ENCODE measurements at regions not wholly inside any gene's neighbourhood (a gene's known extent, or its start where the extent isn't known, plus 50 kb on each side); places are given as distances from the start of the nearest gene placed in this dataset.
"Not testable (repeated sequence)": the region's sequence is repeated elsewhere in the genome, so short reads cannot be mapped to it uniquely, and the experiment has no call there.

- H3K4me1 ChIP-seq (ENCODE audit: insufficient read depth, low read length, poor library complexity, severe bottlenecking); H4K20me1 ChIP-seq (ENCODE audit: insufficient read depth, low read length); H3K9me3 ChIP-seq (ENCODE audit: low read length); H3K4me3 ChIP-seq (ENCODE audit: low read depth, low read length, poor library complexity, severe bottlenecking); H3K27ac ChIP-seq (ENCODE audit: low read depth, low read length, poor library complexity, severe bottlenecking); H3K9me2 ChIP-seq (ENCODE audit: insufficient read depth, low read length); BruUV-seq (replicated peaks); intact Hi-C loops (cut with micrococcal nuclease; ENCODE audit: unreplicated experiment); H2AFZ ChIP-seq (ENCODE audit: low read length); H3K79me2 ChIP-seq (ENCODE audit: insufficient read depth, low read depth, low read length); CTCF ChIA-PET (ENCODE audit: unreplicated experiment); H3K36me3 ChIP-seq (ENCODE audit: insufficient read depth, low read length); DNase-seq (ENCODE audit: low spot score); H3K4me2 ChIP-seq (ENCODE audit: low read length); POLR2A ChIA-PET: not testable (repeated sequence)
Measured at GRCh38 chr21:9836547-9836946, 684.8 kb upstream of the TPTE start.

- intact Hi-C loops (cut with micrococcal nuclease; ENCODE audit: unreplicated experiment); POLR2A ChIA-PET; H3K79me2 ChIP-seq (ENCODE audit: insufficient read depth, low read depth, low read length); H3K9me3 ChIP-seq (ENCODE audit: low read length); H3K9me2 ChIP-seq (ENCODE audit: insufficient read depth, low read length); H3K4me2 ChIP-seq (ENCODE audit: low read length); BruUV-seq (replicated peaks); H3K4me3 ChIP-seq (ENCODE audit: low read depth, low read length, poor library complexity, severe bottlenecking); H3K4me1 ChIP-seq (ENCODE audit: insufficient read depth, low read length, poor library complexity, severe bottlenecking); H3K36me3 ChIP-seq (ENCODE audit: insufficient read depth, low read length); CTCF ChIA-PET (ENCODE audit: unreplicated experiment); H2AFZ ChIP-seq (ENCODE audit: low read length); H4K20me1 ChIP-seq (ENCODE audit: insufficient read depth, low read length); DNase-seq (ENCODE audit: low spot score); H3K27ac ChIP-seq (ENCODE audit: low read depth, low read length, poor library complexity, severe bottlenecking): not testable (repeated sequence)
Measured at GRCh38 chr21:9837001-9837400, 684.4 kb upstream of the TPTE start.

GRCh38 chr21:9837526-9837925 is 683.9 kb upstream of the TPTE start:
- H3K4me3 ChIP-seq (ENCODE audit: low read depth, low read length, poor library complexity, severe bottlenecking); DNase-seq (ENCODE audit: low spot score); H3K4me1 ChIP-seq (ENCODE audit: insufficient read depth, low read length, poor library complexity, severe bottlenecking); H3K4me2 ChIP-seq (ENCODE audit: low read length); H2AFZ ChIP-seq (ENCODE audit: low read length); CTCF ChIA-PET (ENCODE audit: unreplicated experiment); POLR2A ChIA-PET; H3K27ac ChIP-seq (ENCODE audit: low read depth, low read length, poor library complexity, severe bottlenecking); BruUV-seq (replicated peaks); H4K20me1 ChIP-seq (ENCODE audit: insufficient read depth, low read length); H3K9me2 ChIP-seq (ENCODE audit: insufficient read depth, low read length); H3K36me3 ChIP-seq (ENCODE audit: insufficient read depth, low read length); H3K9me3 ChIP-seq (ENCODE audit: low read length); H3K79me2 ChIP-seq (ENCODE audit: insufficient read depth, low read depth, low read length); intact Hi-C loops (cut with micrococcal nuclease; ENCODE audit: unreplicated experiment): not testable (repeated sequence)

- H3K4me1 ChIP-seq (ENCODE audit: insufficient read depth, low read length, poor library complexity, severe bottlenecking): no peaks in the 10 kb centered on the region
- no TSS peak for BruUV-seq (replicated peaks)
- 0 out of 2 replicates have a peak, but pooled peaks cover 5% of the 10 kb centered on the region for H3K9me3 ChIP-seq (ENCODE audit: low read length)
- ChIA-PET POLR2A (no interaction called here), CTCF (ENCODE audit: unreplicated experiment) (no interaction called here)
- no peak overlapping the region for H2AFZ ChIP-seq (ENCODE audit: low read length)
- intact Hi-C loops (cut with micrococcal nuclease; ENCODE audit: unreplicated experiment): no loop called here
- no peak for DNase-seq (ENCODE audit: low spot score)
- H3K9me2 ChIP-seq (ENCODE audit: insufficient read depth, low read length): no peaks in the 10 kb centered on the region
- H3K79me2 ChIP-seq (ENCODE audit: insufficient read depth, low read depth, low read length): no peaks in the 10 kb centered on the region
- H3K4me3 ChIP-seq (ENCODE audit: low read depth, low read length, poor library complexity, severe bottlenecking): no peak overlapping the region
- no peak overlapping the region for H3K4me2 ChIP-seq (ENCODE audit: low read length)
- no peak overlapping the region for H3K27ac ChIP-seq (ENCODE audit: low read depth, low read length, poor library complexity, severe bottlenecking)
- no peak for TF ChIP-seq EZH2phosphoT487 (IDR thresholded peaks at IDR 0.05; ENCODE audit: borderline replicate concordance, low read depth, low read length)
- TF ChIP-seq CTCF (conservative IDR thresholded peaks at IDR 0.05; ENCODE audit: low read length): no peak
- no peaks in the 10 kb centered on the region for H3K36me3 ChIP-seq (ENCODE audit: insufficient read depth, low read length)
- H4K20me1 ChIP-seq (ENCODE audit: insufficient read depth, low read length): no peaks in the 10 kb centered on the region
Measured at GRCh38 chr21:9837946-9838737, 683.2 kb upstream of the TPTE start.
